GM04503 (cell line): ENCODE measurements at regions not wholly inside any gene's neighbourhood (a gene's known extent, or its start where the extent isn't known, plus 50 kb on each side); places are given as distances from the start of the nearest gene placed in this dataset.
A peak's percentile ranks its signal among the peaks of the same experiment; 100 is the strongest.
"Not testable (repeated sequence)": the region's sequence is repeated elsewhere in the genome, so short reads cannot be mapped to it uniquely, and the experiment has no call there.

Experiments
- DNase-seq: peaks from one replicate; pipeline ENCODE4 v3.0.0-alpha.2; 2012; ENCODE audit warnings: low read depth

GRCh38 chr18:11511434-11512095 lies 97.8 kb upstream of the SLC35G4 start:
- DNase-seq = no peak

GRCh38 chr18:11506856-11507255 lies 102.5 kb upstream of the SLC35G4 start:
- DNase-seq = no peak

GRCh38 chr18:11505993-11506392 lies 103.4 kb upstream of the SLC35G4 start:
- DNase-seq = no peak

- no peak for DNase-seq
Observed at GRCh38 chr18:11504962-11505361, 104.4 kb upstream of the SLC35G4 start.

GRCh38 chr18:11502368-11502767 lies 107.0 kb upstream of the SLC35G4 start:
- no peak for DNase-seq

- no peak for DNase-seq
Observed at GRCh38 chr18:11501352-11501751, 108.0 kb upstream of the SLC35G4 start.

GRCh38 chr18:11500153-11501122 lies 109.0 kb upstream of the SLC35G4 start:
- DNase-seq = peak; percentile 92

- no peak for DNase-seq
Observed at GRCh38 chr18:11498821-11499220, 110.6 kb upstream of the SLC35G4 start.

- DNase-seq = no peak
Observed at GRCh38 chr18:11497585-11497984, 111.8 kb upstream of the SLC35G4 start.

- DNase-seq = no peak
Observed at GRCh38 chr18:11496526-11497172, 112.7 kb upstream of the SLC35G4 start.

- no peak for DNase-seq
Observed at GRCh38 chr18:11495441-11495840, 114.0 kb upstream of the SLC35G4 start.

- peak; percentile 58 for DNase-seq
Observed at GRCh38 chr18:11494107-11494506, 115.3 kb upstream of the SLC35G4 start.

GRCh38 chr18:11489266-11489899 lies 120.0 kb upstream of the SLC35G4 start:
- DNase-seq = no peak

- no peak for DNase-seq
Observed at GRCh38 chr18:11488175-11488574, 121.2 kb upstream of the SLC35G4 start.

GRCh38 chr18:11487390-11487789 lies 122.0 kb upstream of the SLC35G4 start:
- no peak for DNase-seq

GRCh38 chr18:11482271-11482670 lies 127.1 kb upstream of the SLC35G4 start:
- no peak for DNase-seq

- DNase-seq = no peak
Observed at GRCh38 chr18:11480692-11481091, 128.7 kb upstream of the SLC35G4 start.

- DNase-seq = not testable (repeated sequence)
Observed at GRCh38 chr18:11479031-11479430, 130.4 kb upstream of the SLC35G4 start.

- no peak for DNase-seq
Observed at GRCh38 chr18:11470941-11471340, 138.5 kb upstream of the SLC35G4 start.

- no peak for DNase-seq
Observed at GRCh38 chr18:11468617-11469016, 140.8 kb upstream of the SLC35G4 start.

GRCh38 chr18:11468120-11468519 lies 141.3 kb upstream of the SLC35G4 start:
- DNase-seq = no peak

GRCh38 chr18:11467611-11468010 lies 141.8 kb upstream of the SLC35G4 start:
- no peak for DNase-seq
